Common myeloid progenitor, CD34-positive (primary cell): ENCODE measurements at regions not wholly inside any gene's neighbourhood (a gene's known extent, or its start where the extent isn't known, plus 50 kb on each side); places are given as distances from the start of the nearest gene placed in this dataset.
"Not testable (repeated sequence)": the region's sequence is repeated elsewhere in the genome, so short reads cannot be mapped to it uniquely, and the experiment has no call there.

Experiments
- CTCF ChIA-PET: fragments of 350-600 bp; sonication (Branson Sonifier 250); formaldehyde crosslinking; loops from one replicate; lab custom pipeline; 2021; ENCODE audit warnings: antibody characterized with exemption; lab: Charles Lee
- POLR2A ChIA-PET: fragments of 350-600 bp; sonication (Branson Sonifier 250); formaldehyde crosslinking; loops from one replicate; lab custom pipeline; 2021; ENCODE audit warnings: antibody characterized with exemption; lab: Charles Lee
- DNase-seq, 3 donors: peaks; one replicate each; pipeline versions ENCODE4 v3.0.0 to v3.0.0-alpha.2; 2013
- H3K27ac ChIP-seq, 2 experiments: 1 replicate in 1 of 2; 2 replicates in 1 of 2; pipeline ENCODE4 v1.7.0; 2013; ENCODE audit warnings: inconsistent platforms in 2 of 2, low read length in 2 of 2, mild to moderate bottlenecking in 2 of 2, low read depth in 1 of 2, moderate library complexity in 1 of 2; ENCODE audit not compliant: severe bottlenecking in 2 of 2, insufficient read depth in 1 of 2, poor library complexity in 1 of 2
- H3K27me3 ChIP-seq, 5 experiments: replicated peaks in 2 of 5; 1 replicate in 3 of 5; 2 replicates in 2 of 5; pipeline versions ENCODE4 v1.6.1 to v1.7.0; 2013; ENCODE audit warnings: low read length in 4 of 5, mild to moderate bottlenecking in 2 of 5, moderate library complexity in 2 of 5, inconsistent platforms in 1 of 5; ENCODE audit not compliant: insufficient read depth in 5 of 5, control insufficient read depth in 4 of 5
- H3K36me3 ChIP-seq, 4 experiments: 1 replicate in 2 of 4; 2 replicates in 2 of 4; pipeline versions ENCODE4 v1.6.1 to v1.7.0; 2013; ENCODE audit warnings: low read length in 3 of 4, control low read depth in 1 of 4, mild to moderate bottlenecking in 1 of 4; ENCODE audit not compliant: control insufficient read depth in 4 of 4, insufficient read depth in 4 of 4
- H3K4me1 ChIP-seq, 4 experiments: 1 replicate in 3 of 4; 2 replicates in 1 of 4; pipeline versions ENCODE4 v1.6.1 to v1.7.1; 2013; ENCODE audit warnings: low read length in 3 of 4, mild to moderate bottlenecking in 3 of 4, control low read depth in 1 of 4, inconsistent platforms in 1 of 4, moderate library complexity in 1 of 4; ENCODE audit not compliant: control insufficient read depth in 4 of 4, insufficient read depth in 4 of 4; ENCODE audit errors: control extremely low read depth in 1 of 4
- H3K4me3 ChIP-seq, 7 experiments: 1 replicate in 4 of 7; 2 replicates in 3 of 7; pipeline versions ENCODE4 v1.5.1 to v1.7.0; 2013; ENCODE audit warnings: mild to moderate bottlenecking in 7 of 7, low read length in 6 of 7, moderate library complexity in 6 of 7, inconsistent platforms in 2 of 7, low read depth in 2 of 7, control low read depth in 1 of 7; ENCODE audit not compliant: insufficient read depth in 4 of 7, control insufficient read depth in 1 of 7; ENCODE audit errors: extremely low read depth in 1 of 7
- H3K9me3 ChIP-seq, 5 experiments: 1 replicate in 4 of 5; 2 replicates in 1 of 5; pipeline versions ENCODE4 v1.6.1 to v1.7.1; 2013; ENCODE audit warnings: low read length in 4 of 5, mild to moderate bottlenecking in 2 of 5, inconsistent platforms in 1 of 5, low read depth in 1 of 5, moderate library complexity in 1 of 5; ENCODE audit not compliant: control insufficient read depth in 4 of 5, insufficient read depth in 2 of 5; ENCODE audit errors: control extremely low read depth in 1 of 5
- WGBS: methylation state at CpG from one replicate; pipeline ENCODE4 v1.1.5; 2013; ENCODE audit not compliant: insufficient coverage; 5-methylcytosine and 5-hydroxymethylcytosine counted together

DNA sequence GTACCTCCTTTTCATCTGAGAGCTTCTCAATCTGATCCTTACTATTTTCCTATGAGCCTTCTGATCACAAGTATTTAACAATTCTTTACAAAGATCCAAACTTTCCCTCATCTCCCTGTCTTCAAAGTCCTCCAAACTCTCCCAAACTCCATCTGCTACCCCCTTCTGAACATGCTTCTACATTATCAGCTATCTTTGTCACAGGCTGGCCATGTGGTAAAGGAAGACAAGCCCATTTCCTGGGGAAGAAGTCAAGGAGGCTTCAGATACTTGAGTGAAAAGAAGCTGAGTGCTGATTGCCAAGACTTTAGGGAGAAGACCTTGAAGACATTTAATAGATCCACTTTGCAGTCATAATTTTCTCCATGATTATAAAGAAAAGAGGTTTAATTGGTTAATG lies 231.4 kb downstream of the CWH43 start:
- DNase-seq: no peak
- CTCF ChIA-PET: no interaction called here
- H3K27ac ChIP-seq: no peak overlapping the region
- H3K4me3 ChIP-seq: no peak overlapping the region
- POLR2A ChIA-PET: no interaction called here
- no peaks in the 10 kb centered on the region for H3K4me1 ChIP-seq
- no peaks in the 10 kb centered on the region for H3K27me3 ChIP-seq
- H3K9me3 ChIP-seq: peaks cover 0 to 44% (median 4%) of the 10 kb centered on the region in 5 experiments
- no peaks in the 10 kb centered on the region for H3K36me3 ChIP-seq

DNA sequence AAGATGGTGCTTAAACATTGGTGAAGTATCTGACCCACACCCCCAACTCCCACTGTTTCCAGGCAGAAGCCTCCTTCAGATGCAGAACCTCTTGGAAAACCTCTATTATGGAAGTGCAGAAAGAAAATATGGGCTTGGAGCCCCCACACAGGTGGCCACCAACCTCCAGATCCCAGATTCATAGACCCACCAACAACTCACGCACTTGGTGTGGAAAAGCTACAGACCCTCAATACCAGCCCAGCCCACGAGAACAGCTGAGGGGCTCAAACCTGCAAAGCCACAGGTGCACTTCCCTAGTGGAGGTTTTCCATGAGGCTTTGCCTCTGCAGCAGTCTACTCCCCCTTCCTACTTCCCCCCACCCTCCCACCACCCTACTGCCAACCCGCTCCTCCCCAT lies 232.0 kb downstream of the CWH43 start:
- POLR2A ChIA-PET: not testable (repeated sequence)
- WGBS: 100% methylated on average over 1 of the region's 3 CpGs

GRCh38 chr4:49218931-49219330 lies 232.9 kb downstream of the CWH43 start:
- DNase-seq, POLR2A ChIA-PET, H3K4me1 ChIP-seq, CTCF ChIA-PET, H3K27me3 ChIP-seq, H3K36me3 ChIP-seq, H3K27ac ChIP-seq, H3K4me3 ChIP-seq: not testable (repeated sequence)
- peaks cover 0 to 40% (median under 1%) of the 10 kb centered on the region in 5 experiments for H3K9me3 ChIP-seq

More for the DNA sequence above, 232.0 kb downstream of the CWH43 start:
- H3K4me1 ChIP-seq, DNase-seq, H3K27ac ChIP-seq, CTCF ChIA-PET, H3K36me3 ChIP-seq, H3K27me3 ChIP-seq, H3K4me3 ChIP-seq: not testable (repeated sequence)
- H3K9me3 ChIP-seq: peaks cover 0 to 43% (median 4%) of the 10 kb centered on the region in 5 experiments

DNA sequence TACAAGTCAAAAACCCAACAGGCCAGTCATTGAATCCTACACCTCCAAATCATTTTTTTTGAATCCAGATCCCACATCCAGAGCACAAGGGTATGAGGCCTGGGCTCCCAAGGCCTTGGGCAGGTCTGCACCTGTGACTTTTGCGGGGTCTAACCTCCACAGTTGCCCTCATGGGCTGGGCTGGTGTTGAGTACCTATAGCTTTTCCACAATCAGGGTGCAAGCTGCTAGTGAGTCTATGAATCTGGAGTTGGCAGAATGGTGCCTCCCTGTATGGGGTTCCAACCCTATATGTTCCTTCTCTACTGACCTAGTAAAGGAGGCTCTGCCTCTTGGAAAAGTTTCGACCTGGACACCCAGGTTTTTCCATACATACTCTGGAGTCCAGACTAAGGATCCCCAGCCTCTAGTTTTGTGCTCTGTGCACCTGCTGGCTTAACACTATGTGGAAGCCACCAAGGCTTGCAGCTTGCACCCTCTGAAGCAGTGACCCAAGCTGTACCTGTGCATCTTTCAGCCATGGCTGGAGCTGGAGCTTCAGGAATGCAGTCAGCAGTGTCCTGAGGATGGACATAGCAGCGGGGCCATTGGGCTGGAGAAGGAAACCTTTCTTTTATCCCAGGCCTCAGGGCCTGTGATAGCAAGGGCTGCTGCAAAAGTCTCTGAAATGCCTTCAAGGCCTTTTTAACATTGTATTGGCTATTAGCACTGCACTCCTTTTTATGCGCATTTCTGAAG lies 233.6 kb downstream of the CWH43 start:
- H3K4me1 ChIP-seq, H3K4me3 ChIP-seq, H3K36me3 ChIP-seq, CTCF ChIA-PET, DNase-seq, H3K27me3 ChIP-seq, POLR2A ChIA-PET, H3K27ac ChIP-seq: not testable (repeated sequence)
- H3K9me3 ChIP-seq: peaks cover 0 to 34% (median 0%) of the 10 kb centered on the region in 5 experiments
- WGBS: 49% methylated on average over 3 of the region's 4 CpGs

- Histone ChIP-seq H3K9me3 (peaks cover 0 to 32% (median 0%) of the 10 kb centered on the region in 5 experiments), H3K27ac (no peak overlapping the region), H3K4me1 (no peaks in the 10 kb centered on the region), H3K4me3 (no peak overlapping the region), H3K36me3 (no peaks in the 10 kb centered on the region), H3K27me3 (no peaks in the 10 kb centered on the region)
- CTCF ChIA-PET: no interaction called here
- DNase-seq: no peak
- POLR2A ChIA-PET: no interaction called here
- 39% methylated on average over 4 of the region's 4 CpGs for WGBS
Measured at GRCh38 chr4:49221209-49221608, 235.1 kb downstream of the CWH43 start.

DNA sequence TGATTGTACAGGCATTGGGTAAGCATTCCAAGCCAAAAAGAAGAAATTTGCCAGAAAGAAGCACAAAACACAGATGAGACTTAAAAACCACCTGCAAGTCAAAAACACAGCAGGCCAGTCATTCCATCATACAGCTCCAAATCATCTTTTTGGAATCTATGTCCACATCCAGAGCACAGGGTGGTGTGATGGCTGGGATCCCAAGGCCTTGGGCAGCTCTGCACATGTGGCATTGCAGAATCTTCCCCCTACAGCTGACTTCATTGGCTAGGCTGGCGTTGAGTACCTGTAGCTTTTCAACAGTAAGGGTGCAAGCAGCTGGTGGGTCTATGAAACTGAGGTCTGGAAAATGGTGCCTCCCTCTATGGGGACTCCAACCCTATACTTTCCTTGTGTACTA lies 236.7 kb downstream of the CWH43 start:
- CTCF ChIA-PET, H3K4me1 ChIP-seq, H3K27ac ChIP-seq, H3K4me3 ChIP-seq, H3K27me3 ChIP-seq, DNase-seq, H3K36me3 ChIP-seq, POLR2A ChIA-PET: not testable (repeated sequence)
- no CpG with 5 or more reads among the region's 1 CpG for WGBS
- H3K9me3 ChIP-seq: peaks cover 0 to 28% (median 0%) of the 10 kb centered on the region in 5 experiments

DNA sequence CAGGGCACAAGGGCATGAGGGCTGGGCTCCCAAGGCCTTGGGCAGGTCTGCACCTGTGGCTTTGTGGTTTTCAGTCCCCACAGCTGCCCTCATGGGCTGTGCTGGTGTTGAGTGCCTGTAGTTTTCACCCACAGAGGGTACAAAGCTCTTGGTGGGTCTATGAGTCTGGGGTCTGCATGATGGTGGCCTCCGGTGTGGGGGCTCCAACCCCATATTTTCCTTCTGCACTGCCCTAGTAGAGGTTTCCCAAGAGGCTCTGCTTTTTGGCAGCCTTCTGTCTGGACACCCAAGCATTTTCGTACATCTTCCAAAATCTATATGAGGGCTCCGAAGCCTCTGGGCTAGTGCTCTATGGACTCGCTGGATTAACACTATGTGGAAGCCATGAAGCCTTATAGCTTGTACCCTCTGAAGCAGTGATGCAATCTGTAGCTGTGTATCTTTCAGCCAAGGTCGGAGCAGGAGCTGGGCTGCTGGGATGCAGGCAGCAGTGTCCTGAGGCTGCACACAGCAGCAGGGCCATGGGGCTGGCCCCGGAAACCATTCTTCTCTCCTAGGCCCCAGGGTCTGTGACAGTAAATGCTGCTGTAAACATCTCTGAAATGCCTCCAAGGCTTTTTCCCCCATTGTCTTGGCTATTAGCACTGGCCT lies 240.3 kb downstream of the CWH43 start:
- H3K27me3 ChIP-seq, H3K9me3 ChIP-seq, H3K4me1 ChIP-seq, POLR2A ChIA-PET, CTCF ChIA-PET, DNase-seq, H3K27ac ChIP-seq, H3K4me3 ChIP-seq, H3K36me3 ChIP-seq: not testable (repeated sequence)
- WGBS: 55% methylated on average over 3 of the region's 6 CpGs
